ENCODE measurements at regions not wholly inside any gene's neighbourhood (a gene's known extent, or its start where the extent isn't known, plus 50 kb on each side); places are given as distances from the start of the nearest gene placed in this dataset.

GRCh38 chr18:64710105-64710861, 561.4 kb upstream of the LINC00305 start:
- Mint-ChIP-seq H3K4me3 (no peak overlapping the region), H3K36me3 (no peaks in the 10 kb centered on the region), H3K27me3 (ENCODE audit: low read depth) (no peaks in the 10 kb centered on the region), H3K9me3 (no peaks in the 10 kb centered on the region), H3K4me1 (peaks cover 4% of the 10 kb centered on the region), H3K27ac (no peak overlapping the region)
- TF ChIP-seq, protein P1, sequence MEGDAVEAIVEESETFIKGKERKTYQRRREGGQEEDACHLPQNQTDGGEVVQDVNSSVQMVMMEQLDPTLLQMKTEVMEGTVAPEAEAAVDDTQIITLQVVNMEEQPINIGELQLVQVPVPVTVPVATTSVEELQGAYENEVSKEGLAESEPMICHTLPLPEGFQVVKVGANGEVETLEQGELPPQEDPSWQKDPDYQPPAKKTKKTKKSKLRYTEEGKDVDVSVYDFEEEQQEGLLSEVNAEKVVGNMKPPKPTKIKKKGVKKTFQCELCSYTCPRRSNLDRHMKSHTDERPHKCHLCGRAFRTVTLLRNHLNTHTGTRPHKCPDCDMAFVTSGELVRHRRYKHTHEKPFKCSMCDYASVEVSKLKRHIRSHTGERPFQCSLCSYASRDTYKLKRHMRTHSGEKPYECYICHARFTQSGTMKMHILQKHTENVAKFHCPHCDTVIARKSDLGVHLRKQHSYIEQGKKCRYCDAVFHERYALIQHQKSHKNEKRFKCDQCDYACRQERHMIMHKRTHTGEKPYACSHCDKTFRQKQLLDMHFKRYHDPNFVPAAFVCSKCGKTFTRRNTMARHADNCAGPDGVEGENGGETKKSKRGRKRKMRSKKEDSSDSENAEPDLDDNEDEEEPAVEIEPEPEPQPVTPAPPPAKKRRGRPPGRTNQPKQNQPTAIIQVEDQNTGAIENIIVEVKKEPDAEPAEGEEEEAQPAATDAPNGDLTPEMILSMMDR (IDR thresholded peaks at IDR 0.05; ENCODE audit: unreplicated experiment), result no peak
- no peak for DNase-seq (ENCODE audit: low spot score in 2 of 2, unreplicated experiment in 2 of 2)

- DNase-seq (ENCODE audit: low spot score in 2 of 2, unreplicated experiment in 2 of 2), result no peak
- H3K9me3 Mint-ChIP-seq, result no peaks in the 10 kb centered on the region
- no peaks in the 10 kb centered on the region for H3K27me3 Mint-ChIP-seq (ENCODE audit: low read depth)
- H3K27ac Mint-ChIP-seq, result no peak overlapping the region
- TF ChIP-seq, protein P1 (IDR thresholded peaks at IDR 0.05; ENCODE audit: unreplicated experiment), result no peak
- no peak overlapping the region for H3K4me3 Mint-ChIP-seq
- no peaks in the 10 kb centered on the region for H3K4me1 Mint-ChIP-seq
- H3K36me3 Mint-ChIP-seq, result no peaks in the 10 kb centered on the region
Observed at GRCh38 chr18:64707052-64707451, 558.2 kb upstream of the LINC00305 start.

GRCh38 chr18:64699081-64699480, 550.2 kb upstream of the LINC00305 start:
- H3K9me3 Mint-ChIP-seq, result no peaks in the 10 kb centered on the region
- H3K36me3 Mint-ChIP-seq, result no peaks in the 10 kb centered on the region
- no peak for DNase-seq (ENCODE audit: low spot score in 2 of 2, unreplicated experiment in 2 of 2)
- H3K27me3 Mint-ChIP-seq (ENCODE audit: low read depth), result no peaks in the 10 kb centered on the region
- H3K4me1 Mint-ChIP-seq, result no peaks in the 10 kb centered on the region
- H3K4me3 Mint-ChIP-seq, result no peak overlapping the region
- no peak overlapping the region for H3K27ac Mint-ChIP-seq
- TF ChIP-seq, protein P1 (IDR thresholded peaks at IDR 0.05; ENCODE audit: unreplicated experiment), result no peak

DNA sequence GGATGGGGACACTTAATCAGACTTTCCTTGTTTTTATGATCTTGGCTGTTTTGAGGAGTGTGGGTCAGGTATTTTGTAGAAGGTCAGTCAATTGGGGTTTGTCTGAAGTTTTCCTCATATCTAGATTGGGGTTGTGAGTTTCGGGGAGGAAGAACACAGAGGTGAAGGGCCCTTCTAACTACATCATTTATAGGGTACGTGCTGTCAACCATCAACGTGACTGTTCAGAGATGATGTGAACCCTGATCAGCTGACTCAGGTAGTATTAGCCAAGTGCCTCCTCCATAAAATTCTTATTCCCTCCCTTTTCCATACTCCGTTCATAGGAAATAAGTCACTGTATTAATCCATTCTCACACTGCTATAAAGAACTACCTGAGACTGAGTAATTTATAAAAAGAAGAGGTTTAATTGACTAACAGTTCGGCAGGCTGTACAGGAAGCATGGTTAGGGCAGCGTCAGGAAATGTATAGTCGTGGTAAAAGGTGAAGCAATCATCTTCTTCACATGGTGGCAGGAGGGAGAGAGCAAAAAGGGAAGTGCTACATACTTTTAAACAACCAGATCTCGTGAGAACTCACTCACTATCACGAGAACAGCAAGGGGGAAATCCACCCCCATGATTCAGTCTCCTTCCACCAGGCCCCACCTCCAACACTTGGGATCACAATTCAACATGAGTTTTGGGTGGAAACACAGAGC, 547.1 kb upstream of the LINC00305 start:
- no peak overlapping the region for H3K4me3 Mint-ChIP-seq
- H3K27me3 Mint-ChIP-seq (ENCODE audit: low read depth), result no peaks in the 10 kb centered on the region
- TF ChIP-seq, protein P1 (IDR thresholded peaks at IDR 0.05; ENCODE audit: unreplicated experiment), result no peak
- H3K36me3 Mint-ChIP-seq, result no peaks in the 10 kb centered on the region
- H3K27ac Mint-ChIP-seq, result no peak overlapping the region
- peaks cover 3% of the 10 kb centered on the region for H3K4me1 Mint-ChIP-seq
- no peaks in the 10 kb centered on the region for H3K9me3 Mint-ChIP-seq
- DNase-seq (ENCODE audit: low spot score in 2 of 2, unreplicated experiment in 2 of 2), result no peak

DNA sequence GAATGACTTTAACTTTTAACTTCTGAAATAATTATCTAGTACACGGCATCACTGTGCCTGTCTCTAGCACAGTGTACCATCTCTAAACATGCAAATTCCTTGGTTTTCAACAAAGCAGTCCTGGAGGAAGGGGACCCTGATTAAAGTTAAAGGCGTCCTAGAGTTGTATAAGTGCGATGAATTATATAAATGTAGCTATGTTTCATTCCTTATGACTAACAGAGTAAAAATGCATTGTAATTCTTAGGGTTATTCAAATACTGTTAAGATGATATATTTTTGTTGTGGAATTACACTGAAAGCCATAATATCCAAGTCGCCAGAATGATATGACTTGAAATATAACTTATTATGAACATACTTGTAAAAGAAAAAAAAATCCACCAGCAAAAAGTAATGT, 544.9 kb upstream of the LINC00305 start:
- Mint-ChIP-seq H3K9me3 (no peaks in the 10 kb centered on the region), H3K4me1 (peaks cover 3% of the 10 kb centered on the region), H3K27me3 (ENCODE audit: low read depth) (no peaks in the 10 kb centered on the region), H3K36me3 (no peaks in the 10 kb centered on the region), H3K27ac (no peak overlapping the region), H3K4me3 (no peak overlapping the region)
- TF ChIP-seq, protein P1 (IDR thresholded peaks at IDR 0.05; ENCODE audit: unreplicated experiment), result no peak
- DNase-seq (ENCODE audit: low spot score in 2 of 2, unreplicated experiment in 2 of 2), result no peak
